Small intestine (tissue), 7 donors: ENCODE measurements at regions not wholly inside any gene's neighbourhood (a gene's known extent, or its start where the extent isn't known, plus 50 kb on each side); places are given as distances from the start of the nearest gene placed in this dataset.

Experiments used
- DNase-seq, 2 donors: peaks; one replicate each; pipeline versions ENCODE4 v3.0.0 to v3.0.0-alpha.2; 2013
- FAIRE-seq: peaks from 2 replicates; lab custom pipeline; 2012; peaks lifted over from hg19 to GRCh38; lab: Jason Lieb, UNC
- H3K27ac ChIP-seq, 3 donors: one replicate each; pipeline ENCODE4 v1.5.1; 2013; ENCODE audit warnings: low read length in 2 of 3, mild to moderate bottlenecking in 2 of 3, control low read depth in 1 of 3, inconsistent platforms in 1 of 3, low read depth in 1 of 3, moderate library complexity in 1 of 3
- H3K27me3 ChIP-seq, 3 donors: one replicate each; pipeline ENCODE4 v1.6.1; 2013; ENCODE audit warnings: low read length in 3 of 3, inconsistent platforms in 1 of 3; ENCODE audit not compliant: control insufficient read depth in 3 of 3, insufficient read depth in 3 of 3
- H3K36me3 ChIP-seq, 3 donors: one replicate each; pipeline ENCODE4 v1.6.1; 2013; ENCODE audit warnings: low read length in 3 of 3, inconsistent platforms in 1 of 3, low read depth in 1 of 3, mild to moderate bottlenecking in 1 of 3, moderate library complexity in 1 of 3; ENCODE audit not compliant: control insufficient read depth in 3 of 3, insufficient read depth in 2 of 3
- H3K4me1 ChIP-seq, 3 donors: one replicate each; pipeline ENCODE4 v1.6.1; 2013; ENCODE audit warnings: low read length in 2 of 3, inconsistent platforms in 1 of 3, low read depth in 1 of 3, mild to moderate bottlenecking in 1 of 3, moderate library complexity in 1 of 3; ENCODE audit not compliant: control insufficient read depth in 3 of 3, insufficient read depth in 2 of 3
- H3K4me3 ChIP-seq, 3 donors: one replicate each; pipeline ENCODE4 v1.5.1; 2013; ENCODE audit warnings: low read length in 3 of 3, control low read depth in 1 of 3, inconsistent platforms in 1 of 3, low read depth in 1 of 3, mild to moderate bottlenecking in 1 of 3, moderate library complexity in 1 of 3
- H3K9me3 ChIP-seq, 2 donors: one replicate each; pipeline ENCODE4 v1.6.1; 2013; ENCODE audit warnings: low read depth in 1 of 2, low read length in 1 of 2; ENCODE audit not compliant: control insufficient read depth in 2 of 2, insufficient read depth in 1 of 2
- WGBS, 3 donors: extraction: QIAGEN DNeasy Blood & Tissue Kit; methylation state at CpG; one replicate each; pipeline ENCODE4 v1.1.7; 2013; 5-methylcytosine and 5-hydroxymethylcytosine counted together
- donor health status: healthy with polysubstance abuse.
- donor health status: control.
- donor health status: control.
- donor health status: Bipolar disorder and iron deficiency.
- donor health status: healthy.

- Histone ChIP-seq H3K4me3 (no peak overlapping the region), H3K36me3 (peaks cover 0 to 2% (median 0%) of the 10 kb centered on the region in 3 donors), H3K27me3 (no peaks in the 10 kb centered on the region), H3K9me3 (no peaks in the 10 kb centered on the region), H3K4me1 (peaks cover 0 to 5% (median 0%) of the 10 kb centered on the region in 3 donors), H3K27ac (peak overlapping the region in 1 of 3 donors; percentile 14)
- no peak for FAIRE-seq
- DNase-seq = no peak
- 85 to 93% (median 89%) methylated on average over 9 of the region's 9 CpGs for WGBS, 3 donors
These were observed 110.6 kb upstream of the PTPN1 start for GRCh38 chr20:50399555-50399916.

- WGBS, 3 donors = 64 to 67% (median 66%) methylated on average over 15 of the region's 15 CpGs
- Histone ChIP-seq H3K27ac (peak overlapping the region in 1 of 3 donors; percentile 14), H3K4me3 (no peak overlapping the region), H3K4me1 (peaks cover 0 to 4% (median 0%) of the 10 kb centered on the region in 3 donors), H3K27me3 (no peaks in the 10 kb centered on the region), H3K36me3 (peaks cover 0 to 2% (median 0%) of the 10 kb centered on the region in 3 donors), H3K9me3 (no peaks in the 10 kb centered on the region)
- DNase-seq = no peak
- FAIRE-seq = no peak
These were observed 110.1 kb upstream of the PTPN1 start for GRCh38 chr20:50399917-50400704.

DNA sequence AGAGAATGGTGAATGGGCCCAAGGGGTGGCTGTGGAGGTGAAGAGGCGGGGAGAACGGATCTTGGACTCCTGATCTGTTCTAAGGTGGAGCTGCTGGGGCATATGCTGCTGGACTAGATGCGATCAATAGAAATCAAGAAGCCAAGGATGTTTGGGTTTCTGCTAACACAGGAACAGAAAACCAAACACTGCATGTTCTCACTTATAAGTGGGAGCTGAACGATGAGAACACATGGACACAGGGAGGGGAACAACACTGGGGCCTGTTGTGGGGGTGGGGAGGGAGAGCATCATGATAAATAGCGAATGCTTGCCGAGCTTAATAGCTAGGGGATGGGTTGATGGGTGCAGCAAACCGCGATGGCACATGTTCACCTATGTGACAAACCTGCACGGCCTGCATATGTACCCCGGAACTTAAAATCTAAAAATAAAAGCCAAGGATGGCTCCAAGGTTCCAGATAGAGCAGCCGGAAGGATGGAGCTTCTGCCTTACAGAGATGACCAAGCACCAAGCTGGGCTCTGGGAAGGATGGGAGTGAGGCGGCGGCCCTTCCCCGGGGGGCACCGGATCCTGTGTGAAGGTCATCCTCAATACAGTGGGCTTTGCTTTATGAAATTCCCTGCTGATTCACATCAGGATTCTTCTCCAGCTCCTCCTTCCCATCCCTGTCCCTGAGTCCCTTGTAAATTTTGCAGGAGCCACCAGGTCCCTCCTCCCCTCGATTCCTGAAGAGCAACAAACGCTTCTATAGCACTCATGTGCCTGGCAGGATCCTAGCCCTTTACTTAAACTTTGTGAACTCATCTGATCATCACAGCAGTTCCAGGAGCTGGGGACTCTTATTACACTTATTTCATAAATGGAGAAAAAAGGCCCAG is 109.2 kb upstream of the PTPN1 start:
- WGBS, 3 donors = 68 to 82% (median 72%) methylated on average over 17 of the region's 17 CpGs
- H3K4me3 ChIP-seq = no peak overlapping the region
- peak overlapping the region in 1 of 3 donors; percentile 24 for H3K27ac ChIP-seq
- no peaks in the 10 kb centered on the region for H3K27me3 ChIP-seq
- FAIRE-seq (no peak), DNase-seq (peak in 1 of 2 donors; percentile 57)
- H3K9me3 ChIP-seq = no peaks in the 10 kb centered on the region
- peaks cover 0 to 2% (median 0%) of the 10 kb centered on the region in 3 donors for H3K36me3 ChIP-seq
- no peaks in the 10 kb centered on the region for H3K4me1 ChIP-seq

GRCh38 chr20:50401587-50402418 is 108.4 kb upstream of the PTPN1 start:
- H3K4me3 ChIP-seq = no peak overlapping the region
- H3K9me3 ChIP-seq = no peaks in the 10 kb centered on the region
- FAIRE-seq (no peak), DNase-seq (no peak)
- H3K4me1 ChIP-seq = no peaks in the 10 kb centered on the region
- H3K27me3 ChIP-seq = no peaks in the 10 kb centered on the region
- WGBS, 3 donors = 83 to 90% (median 85%) methylated on average over 9 of the region's 9 CpGs
- no peak overlapping the region for H3K27ac ChIP-seq
- H3K36me3 ChIP-seq = peaks cover 0 to 2% (median 0%) of the 10 kb centered on the region in 3 donors

GRCh38 chr20:50403565-50404418 is 106.4 kb upstream of the PTPN1 start:
- H3K27me3 ChIP-seq = no peaks in the 10 kb centered on the region
- no peak overlapping the region for H3K27ac ChIP-seq
- no peaks in the 10 kb centered on the region for H3K36me3 ChIP-seq
- H3K9me3 ChIP-seq = no peaks in the 10 kb centered on the region
- no peak overlapping the region for H3K4me3 ChIP-seq
- 73 to 81% (median 78%) methylated on average over 13 of the region's 13 CpGs for WGBS, 3 donors
- FAIRE-seq (no peak), DNase-seq (no peak)
- peaks cover 0 to 3% (median 0%) of the 10 kb centered on the region in 3 donors for H3K4me1 ChIP-seq

DNA sequence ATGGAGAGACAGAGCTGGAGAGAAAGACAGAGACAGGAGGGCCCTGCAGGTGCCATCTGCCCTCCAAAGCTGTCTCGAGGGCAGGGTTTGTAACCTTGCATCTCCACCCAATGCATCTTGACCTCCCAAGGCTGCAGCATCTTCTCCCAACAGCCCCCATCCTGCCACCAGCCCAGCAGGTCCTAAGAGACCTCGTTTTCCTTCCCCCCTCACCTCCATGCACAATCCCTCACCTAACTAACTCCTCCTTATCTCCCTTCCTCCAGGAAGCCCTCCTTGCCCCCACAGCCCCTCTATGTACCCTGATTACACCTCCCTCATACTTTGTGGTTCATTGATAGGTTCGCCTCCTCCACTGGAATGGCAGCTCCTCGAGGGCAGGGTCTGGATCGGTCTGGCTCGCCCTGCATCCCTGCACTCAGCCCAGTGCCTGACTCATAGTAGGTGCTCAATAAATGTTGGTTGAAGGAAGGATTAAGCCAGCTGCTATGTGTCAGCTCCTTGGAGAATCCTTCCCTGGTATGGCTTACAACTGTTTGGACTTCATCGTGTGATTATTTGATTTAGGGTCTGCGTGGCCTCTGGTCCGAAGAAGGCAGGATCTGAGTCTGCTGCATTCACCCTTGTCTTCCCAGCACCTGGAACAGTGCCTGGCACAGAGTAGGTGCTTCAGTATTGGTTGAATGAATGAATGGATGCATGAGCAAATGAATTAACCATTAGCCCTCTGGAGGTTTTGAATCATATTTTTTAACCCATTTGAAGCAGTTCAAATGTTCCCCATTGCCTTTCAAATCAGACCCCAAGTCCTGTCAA is 105.6 kb upstream of the PTPN1 start:
- H3K9me3 ChIP-seq = no peaks in the 10 kb centered on the region

More for the DNA sequence above, 105.6 kb upstream of the PTPN1 start:
- no peak for FAIRE-seq
- Histone ChIP-seq H3K27me3 (no peaks in the 10 kb centered on the region), H3K27ac (no peak overlapping the region), H3K4me1 (peaks cover 0 to 9% (median 0%) of the 10 kb centered on the region in 3 donors), H3K4me3 (no peak overlapping the region), H3K36me3 (no peaks in the 10 kb centered on the region)
- DNase-seq = no peak
- 81 to 89% (median 87%) methylated on average over 9 of the region's 9 CpGs for WGBS, 3 donors
